ENCODE measurements at regions not wholly inside any gene's neighbourhood (a gene's known extent, or its start where the extent isn't known, plus 50 kb on each side); places are given as distances from the start of the nearest gene placed in this dataset.
"Not testable (repeated sequence)": the region's sequence is repeated elsewhere in the genome, so short reads cannot be mapped to it uniquely, and the experiment has no call there.

DNA sequence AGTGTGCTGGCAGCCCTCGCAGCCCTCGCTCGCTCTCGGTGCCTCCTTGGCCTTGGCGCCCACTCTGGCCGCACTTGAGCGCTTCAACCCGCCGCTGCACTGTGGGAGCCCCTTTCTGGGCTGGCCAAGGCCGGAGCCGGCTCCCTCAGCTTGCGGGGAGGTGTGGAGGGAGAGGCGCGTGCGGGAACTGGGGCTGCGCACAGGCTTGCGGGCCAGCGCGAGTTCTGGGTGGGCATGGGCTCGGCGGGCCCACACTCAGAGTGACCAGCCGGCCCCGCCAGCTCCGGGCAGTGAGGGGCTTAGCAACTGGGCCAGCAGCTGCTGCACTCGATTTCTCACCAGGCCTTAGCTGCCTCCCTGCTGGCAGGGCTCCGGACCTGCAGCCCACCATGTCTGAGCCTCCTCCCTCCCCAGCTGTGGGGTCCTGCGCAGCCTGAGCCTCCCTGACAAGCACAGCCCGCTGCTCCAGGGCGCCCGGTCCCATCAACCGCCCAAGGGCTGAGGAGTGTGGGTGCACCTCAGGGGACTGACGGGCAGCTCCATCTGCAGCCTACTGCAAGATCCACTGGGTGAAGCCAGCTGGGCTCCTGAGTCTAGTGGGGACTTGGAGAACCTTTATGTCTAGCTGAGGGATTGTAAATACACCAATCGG lies 786.0 kb upstream of the SORCS1 start:
- H4K5ac ChIP-seq (ENCODE audit: low read depth, low read length); H3K9ac ChIP-seq (ENCODE audit: low read depth, low read length); H4K8ac ChIP-seq (ENCODE audit: low read depth in 2 of 2, low read length in 2 of 2); in situ Hi-C loops (cut with MboI; ENCODE audit: low sequenced_read_pairs); H3K14ac ChIP-seq (replicated peaks; ENCODE audit: low read depth, low read length); H2AK5ac ChIP-seq (ENCODE audit: low read depth, low read length); BruUV-seq (replicated peaks); H3K9me1 ChIP-seq (ENCODE audit: insufficient read depth, low read length); POLR2A ChIA-PET (ENCODE audit: unreplicated experiment); H3K9me3 ChIP-seq (ENCODE audit: control insufficient read depth, insufficient read depth, low read length); DNase-seq; H2BK15ac ChIP-seq (ENCODE audit: low read depth, low read length); H3K4ac ChIP-seq (ENCODE audit: low read depth, low read length); intact Hi-C loops (cut with micrococcal nuclease); H3K4me3 ChIP-seq (ENCODE audit: insufficient read depth, low read depth, low read length); H3K27ac ChIP-seq (ENCODE audit: insufficient read depth, low read length); ATAC-seq (ENCODE audit: low read depth); H3K36me3 ChIP-seq (ENCODE audit: control insufficient read depth, insufficient read depth, low read length); H3K56ac ChIP-seq (ENCODE audit: extremely low read depth, insufficient read depth, low read length); H3K4me1 ChIP-seq (ENCODE audit: control insufficient read depth, insufficient read depth, low read length); H2BK5ac ChIP-seq (ENCODE audit: low read depth, low read length, poor library complexity, severe bottlenecking); H2BK20ac ChIP-seq (ENCODE audit: low read depth, low read length); H2AFZ ChIP-seq (replicated peaks; ENCODE audit: low read length, poor library complexity); H4K91ac ChIP-seq (ENCODE audit: insufficient read depth, low read depth, low read length); H3K79me1 ChIP-seq (ENCODE audit: low read depth in 1 of 2, low read length in 2 of 2); H3K18ac ChIP-seq (ENCODE audit: low read depth, low read length); H2BK120ac ChIP-seq (ENCODE audit: low read depth, low read length); CTCF ChIA-PET; H3K4me2 ChIP-seq (ENCODE audit: low read depth, low read length); H3K23ac ChIP-seq (ENCODE audit: low read depth, low read length); dilution Hi-C loops (cut with HindIII; ENCODE audit: low sequenced_read_pairs, unreplicated experiment); H2AK9ac ChIP-seq (replicated peaks; ENCODE audit: low read depth, low read length, poor library complexity); H3K27me3 ChIP-seq (ENCODE audit: control insufficient read depth, insufficient read depth, low read length); H4K20me1 ChIP-seq (ENCODE audit: insufficient read depth, low read length): not testable (repeated sequence)
- 80% methylated on average over 5 of the region's 33 CpGs; no CpG with 5 or more reads in 1 of the 2 experiments for WGBS, 2 experiments (ENCODE audit: extremely low coverage in 2 of 2, insufficient read length in 1 of 2)

Measured in IMR-90 (cell line).